SH-SY5Y (cell line): ENCODE measurements at regions not wholly inside any gene's neighbourhood (a gene's known extent, or its start where the extent isn't known, plus 50 kb on each side); places are given as distances from the start of the nearest gene placed in this dataset.

Source experiments
- GATA2 ChIP-seq: IDR thresholded peaks from 2 replicates; pipeline ENCODE4 v1.6.1; 2011; ENCODE audit warnings: mild to moderate bottlenecking, low read depth, low read length
- GATA3 ChIP-seq: IDR thresholded peaks from 2 replicates; pipeline ENCODE4 v1.6.1; 2011; ENCODE audit warnings: low read depth, mild to moderate bottlenecking, low read length, moderate library complexity

DNA sequence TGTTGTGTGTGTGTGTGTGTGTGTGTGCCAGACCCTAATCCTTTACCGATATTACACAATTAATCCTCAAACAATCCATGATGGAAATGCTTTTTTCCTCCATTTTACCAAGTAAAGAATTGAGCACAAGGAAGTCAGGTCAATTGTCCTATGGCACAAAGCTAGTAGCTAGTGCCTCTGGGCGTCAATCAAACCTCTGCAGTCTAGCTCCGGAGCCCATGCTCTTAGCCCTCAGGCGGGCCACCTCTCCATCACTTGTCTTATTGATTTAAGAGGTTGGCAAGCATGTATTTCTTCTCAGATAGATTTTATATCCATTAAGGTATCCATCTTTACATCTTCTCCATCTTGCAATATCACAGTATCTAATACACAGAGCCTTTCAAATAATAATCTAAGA lies 886.6 kb downstream of the TBL1XR1 start:
- TF ChIP-seq GATA3, result no peak
- no peak for TF ChIP-seq GATA2

DNA sequence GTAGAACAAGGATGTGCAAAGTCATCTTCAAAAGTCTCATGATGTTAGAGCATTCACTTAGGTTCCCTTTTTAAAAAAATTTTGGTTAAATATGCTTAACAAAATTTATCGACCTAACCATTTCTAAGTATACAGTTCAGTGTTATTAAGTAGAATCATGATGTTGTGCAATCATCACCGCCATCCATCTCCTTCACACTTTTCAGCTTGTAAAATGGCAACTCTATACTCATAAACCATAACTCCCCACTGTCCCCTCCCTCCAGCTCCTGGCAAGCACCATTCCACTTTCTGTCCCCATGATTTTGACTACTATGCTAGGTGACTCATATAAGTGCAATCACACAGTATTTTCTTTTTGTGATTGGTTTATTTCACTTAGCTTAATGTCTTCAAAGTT lies 895.0 kb downstream of the TBL1XR1 start:
- TF ChIP-seq GATA3 (no peak), GATA2 (no peak)

GRCh38 chr3:176296066-176296597 lies 901.1 kb downstream of the TBL1XR1 start:
- TF ChIP-seq GATA3, result no peak
- TF ChIP-seq GATA2, result no peak

- TF ChIP-seq GATA2 (no peak), GATA3 (no peak)
Measured at GRCh38 chr3:176293276-176293675, 904.0 kb downstream of the TBL1XR1 start.

DNA sequence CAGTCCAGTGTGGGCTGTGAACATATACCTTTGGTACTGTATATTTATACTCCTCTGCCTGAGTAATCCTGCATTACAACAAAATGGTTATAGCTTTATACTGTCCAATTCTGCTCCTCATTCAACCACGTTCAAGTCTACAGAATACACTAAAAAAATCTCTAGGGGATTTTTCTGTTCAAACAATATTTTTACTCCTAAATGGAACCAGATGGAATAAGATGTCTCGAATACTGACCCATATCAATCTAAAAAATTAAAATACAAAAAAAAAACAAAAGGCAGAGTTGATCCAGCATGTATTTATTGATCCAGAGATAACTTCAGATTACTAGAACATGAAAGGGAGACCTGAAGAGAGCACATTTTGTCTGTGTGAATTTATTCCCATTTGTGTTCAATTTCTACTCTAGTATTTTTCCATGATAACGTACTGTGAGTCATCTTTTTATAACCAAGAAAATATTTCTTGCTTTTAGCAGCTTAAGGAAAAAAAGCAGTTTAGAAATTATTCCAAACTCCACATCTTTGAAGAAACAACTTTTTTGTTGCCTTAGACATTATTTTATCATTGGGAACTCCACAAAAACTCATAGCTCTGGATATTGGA lies 910.7 kb downstream of the TBL1XR1 start:
- TF ChIP-seq GATA2, result no peak
- TF ChIP-seq GATA3, result no peak

DNA sequence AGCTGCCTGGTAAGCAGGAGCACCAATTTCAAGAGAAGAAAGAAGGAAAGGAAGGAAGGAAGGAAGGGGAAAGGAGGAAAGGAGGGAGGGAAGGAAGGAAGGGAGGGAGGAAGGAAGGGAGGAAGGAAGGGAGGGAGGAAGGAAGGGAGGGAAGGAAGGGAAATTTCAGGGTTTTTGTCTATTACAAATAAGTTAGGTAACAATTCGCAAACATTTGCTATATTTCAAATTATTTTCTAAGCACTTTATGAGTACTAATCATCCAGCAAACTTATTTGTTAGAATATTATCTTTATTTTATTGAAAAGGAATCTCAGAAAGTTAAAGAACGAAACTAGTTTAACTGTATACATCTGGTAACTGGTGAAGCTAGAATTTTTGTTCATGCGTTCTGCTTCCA lies 921.7 kb downstream of the TBL1XR1 start:
- no peak for TF ChIP-seq GATA2
- no peak for TF ChIP-seq GATA3

DNA sequence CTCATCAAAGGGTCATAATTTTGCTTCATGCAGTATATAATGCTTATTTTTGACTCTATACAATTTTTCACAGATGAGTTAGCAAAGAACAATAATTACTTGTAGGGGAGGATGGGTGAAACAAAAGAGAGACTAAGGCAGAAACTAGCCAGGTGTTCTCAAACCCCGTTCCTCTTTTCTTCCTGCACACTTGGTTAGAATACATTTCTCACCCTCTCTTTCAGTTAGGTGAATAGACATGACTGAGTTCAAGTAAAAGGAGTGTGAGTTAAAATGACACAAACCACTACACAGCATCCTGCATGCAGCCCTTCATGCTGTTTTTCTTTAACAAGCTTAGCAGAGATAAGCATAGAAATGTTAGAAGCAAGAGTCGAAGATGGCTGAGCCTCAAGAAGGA lies 922.2 kb downstream of the TBL1XR1 start:
- TF ChIP-seq GATA2, result no peak
- TF ChIP-seq GATA3, result no peak

DNA sequence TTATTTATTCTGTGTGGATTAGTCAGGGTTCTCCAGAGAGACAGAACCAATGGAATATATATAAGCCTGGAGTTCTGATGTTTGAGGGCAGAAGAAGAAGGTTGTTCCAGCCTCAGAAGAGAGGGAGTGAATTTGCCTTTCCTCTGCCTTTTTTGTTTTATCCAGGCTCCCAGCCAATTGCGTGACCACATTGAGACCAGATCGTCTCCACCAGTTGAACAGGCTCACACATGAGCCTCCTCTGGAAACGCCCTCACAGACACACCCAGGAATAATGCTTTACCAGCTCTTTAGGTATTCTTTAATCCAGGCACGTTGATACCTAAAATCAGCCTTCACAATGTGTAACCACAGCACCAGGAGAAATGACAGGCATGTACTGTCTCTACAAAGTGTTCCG lies 923.1 kb downstream of the TBL1XR1 start:
- TF ChIP-seq GATA3, result no peak
- no peak for TF ChIP-seq GATA2

DNA sequence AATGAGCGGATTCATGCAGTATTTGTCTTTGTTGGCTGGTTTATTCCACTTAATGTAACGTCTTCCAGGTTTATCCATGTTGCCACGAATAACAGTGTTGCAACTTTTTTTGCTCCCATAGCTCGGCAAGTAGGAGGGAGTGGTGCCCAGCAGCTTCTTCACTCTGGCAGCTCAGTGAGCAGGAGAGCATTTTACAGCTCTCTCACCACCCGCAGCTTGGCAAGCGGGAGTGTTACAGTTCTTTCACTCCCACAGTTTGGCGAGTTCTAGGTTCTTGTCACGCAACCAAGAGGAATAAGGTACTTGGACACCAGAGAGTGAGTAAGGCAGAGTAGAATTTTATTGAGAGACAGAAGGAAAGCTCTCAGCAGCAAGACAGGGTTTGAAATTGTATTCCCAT lies 935.2 kb downstream of the TBL1XR1 start:
- TF ChIP-seq GATA2 (no peak), GATA3 (no peak)

DNA sequence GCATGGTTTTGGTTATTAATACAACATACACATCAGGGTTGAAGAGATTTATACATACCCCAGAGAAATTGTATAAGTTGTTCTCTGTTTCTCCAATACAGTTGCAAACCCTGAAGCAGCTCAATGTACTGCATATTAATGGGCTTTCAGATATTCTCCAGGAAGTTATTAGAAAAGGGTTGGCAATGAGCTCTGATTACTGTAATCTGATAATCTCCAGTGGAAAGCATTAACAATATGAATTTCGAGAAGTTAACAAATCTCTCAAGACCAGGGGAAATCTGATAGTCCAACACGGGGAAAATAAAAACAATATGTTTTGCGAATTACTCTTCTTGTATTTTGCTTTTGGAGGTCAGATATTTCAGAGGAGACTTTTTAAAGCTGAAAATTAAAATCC lies 950.1 kb downstream of the TBL1XR1 start:
- TF ChIP-seq GATA3 (no peak), GATA2 (no peak)

GRCh38 chr3:176219970-176220369 lies 977.3 kb downstream of the TBL1XR1 start:
- TF ChIP-seq GATA2 (no peak), GATA3 (no peak)

GRCh38 chr3:176214758-176215157 lies 982.5 kb downstream of the TBL1XR1 start:
- TF ChIP-seq GATA2 (no peak), GATA3 (no peak)

- TF ChIP-seq GATA2, result no peak
- TF ChIP-seq GATA3, result no peak
Measured at GRCh38 chr3:176208915-176209314, 988.4 kb downstream of the TBL1XR1 start.

DNA sequence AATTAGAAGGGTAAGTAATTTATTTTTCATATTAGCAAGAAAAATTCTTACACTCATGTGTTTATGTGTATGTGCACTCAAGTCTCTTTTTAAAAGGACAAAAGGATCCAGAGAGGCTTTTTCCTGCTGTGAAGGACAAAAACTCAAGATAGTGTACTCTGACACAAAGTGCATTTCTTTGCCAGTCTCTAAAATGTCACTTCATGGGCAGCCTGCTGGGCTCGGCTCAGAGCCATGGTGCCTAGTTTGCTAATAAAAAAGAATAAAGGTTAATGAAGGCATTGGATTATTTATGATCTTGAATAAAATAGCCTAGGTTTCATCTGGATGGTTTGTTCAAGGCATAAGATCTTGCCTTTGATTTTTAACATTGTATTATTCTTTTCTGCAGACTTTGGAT lies 989.0 kb downstream of the TBL1XR1 start:
- no peak for TF ChIP-seq GATA2
- TF ChIP-seq GATA3, result no peak

DNA sequence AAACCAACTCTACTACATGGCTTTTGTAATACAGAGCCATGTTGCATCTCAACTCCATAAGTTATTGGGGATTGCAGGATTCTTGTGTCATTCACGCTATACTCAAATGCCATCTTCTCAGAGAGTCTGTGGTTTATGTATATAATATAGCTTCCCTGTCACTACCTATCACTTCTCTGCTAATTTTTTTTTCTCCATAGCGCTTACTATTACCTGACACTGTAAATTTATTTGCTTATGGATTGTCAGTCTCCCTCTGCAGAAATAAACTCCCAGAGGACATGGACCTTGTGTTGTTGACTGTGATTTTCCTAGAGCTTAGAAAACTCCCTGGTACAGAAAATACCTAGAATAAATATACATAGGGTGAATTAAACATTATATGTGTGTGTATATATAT lies 990.5 kb downstream of the TBL1XR1 start:
- TF ChIP-seq GATA2, result no peak

- TF ChIP-seq GATA3 (no peak), GATA2 (no peak)
Measured at GRCh38 chr3:176202652-176203051, 994.6 kb downstream of the TBL1XR1 start.
